Gastroesophageal sphincter (tissue), 3 donors: ENCODE measurements at regions not wholly inside any gene's neighbourhood (a gene's known extent, or its start where the extent isn't known, plus 50 kb on each side); places are given as distances from the start of the nearest gene placed in this dataset.

Experiments used
- POLR2AphosphoS5 ChIP-seq: sonication (generic); formaldehyde crosslinking; IDR thresholded peaks from one replicate; pipeline ENCODE4 v1.6.1; 2017; ENCODE audit warnings: antibody characterized with exemption
- TF ChIP-seq, protein P1 (sequence below), 4 experiments: fragments of 200-600 bp in 2 of 4; fragments of 450-650 bp in 2 of 4; sonication (generic) in 1 of 4; IDR thresholded peaks; one replicate each; pipeline ENCODE4 v1.5.1; 2017 to 2019; ENCODE audit warnings: antibody characterized with exemption in 4 of 4, mild to moderate bottlenecking in 2 of 4, moderate library complexity in 2 of 4

DNA sequence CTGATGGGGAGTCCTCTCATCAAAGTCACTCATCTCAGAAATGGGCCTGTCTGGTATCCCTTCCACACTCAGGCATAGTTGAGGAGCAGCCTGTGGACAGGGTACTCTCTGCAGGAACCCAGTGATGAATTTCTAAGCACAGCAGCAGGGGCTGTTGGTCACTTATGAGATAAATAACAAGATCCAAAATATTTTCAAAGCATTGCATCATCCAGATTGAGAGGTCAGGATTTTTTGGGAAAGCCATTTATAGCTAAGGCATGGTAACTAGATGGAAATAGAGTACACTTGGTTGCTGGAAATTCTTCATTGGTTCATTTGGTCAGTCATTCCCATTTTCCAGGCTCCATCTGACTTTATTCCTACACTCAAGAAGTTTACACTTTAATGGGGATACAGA lies 246.8 kb upstream of the RAI14 start:
- TF ChIP-seq, protein P1, sequence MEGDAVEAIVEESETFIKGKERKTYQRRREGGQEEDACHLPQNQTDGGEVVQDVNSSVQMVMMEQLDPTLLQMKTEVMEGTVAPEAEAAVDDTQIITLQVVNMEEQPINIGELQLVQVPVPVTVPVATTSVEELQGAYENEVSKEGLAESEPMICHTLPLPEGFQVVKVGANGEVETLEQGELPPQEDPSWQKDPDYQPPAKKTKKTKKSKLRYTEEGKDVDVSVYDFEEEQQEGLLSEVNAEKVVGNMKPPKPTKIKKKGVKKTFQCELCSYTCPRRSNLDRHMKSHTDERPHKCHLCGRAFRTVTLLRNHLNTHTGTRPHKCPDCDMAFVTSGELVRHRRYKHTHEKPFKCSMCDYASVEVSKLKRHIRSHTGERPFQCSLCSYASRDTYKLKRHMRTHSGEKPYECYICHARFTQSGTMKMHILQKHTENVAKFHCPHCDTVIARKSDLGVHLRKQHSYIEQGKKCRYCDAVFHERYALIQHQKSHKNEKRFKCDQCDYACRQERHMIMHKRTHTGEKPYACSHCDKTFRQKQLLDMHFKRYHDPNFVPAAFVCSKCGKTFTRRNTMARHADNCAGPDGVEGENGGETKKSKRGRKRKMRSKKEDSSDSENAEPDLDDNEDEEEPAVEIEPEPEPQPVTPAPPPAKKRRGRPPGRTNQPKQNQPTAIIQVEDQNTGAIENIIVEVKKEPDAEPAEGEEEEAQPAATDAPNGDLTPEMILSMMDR (IDR thresholded peaks at IDR 0.05) = no peak
- TF ChIP-seq POLR2AphosphoS5 = no peak
